ENCODE measurements at regions not wholly inside any gene's neighbourhood (a gene's known extent, or its start where the extent isn't known, plus 50 kb on each side); places are given as distances from the start of the nearest gene placed in this dataset.

DNA sequence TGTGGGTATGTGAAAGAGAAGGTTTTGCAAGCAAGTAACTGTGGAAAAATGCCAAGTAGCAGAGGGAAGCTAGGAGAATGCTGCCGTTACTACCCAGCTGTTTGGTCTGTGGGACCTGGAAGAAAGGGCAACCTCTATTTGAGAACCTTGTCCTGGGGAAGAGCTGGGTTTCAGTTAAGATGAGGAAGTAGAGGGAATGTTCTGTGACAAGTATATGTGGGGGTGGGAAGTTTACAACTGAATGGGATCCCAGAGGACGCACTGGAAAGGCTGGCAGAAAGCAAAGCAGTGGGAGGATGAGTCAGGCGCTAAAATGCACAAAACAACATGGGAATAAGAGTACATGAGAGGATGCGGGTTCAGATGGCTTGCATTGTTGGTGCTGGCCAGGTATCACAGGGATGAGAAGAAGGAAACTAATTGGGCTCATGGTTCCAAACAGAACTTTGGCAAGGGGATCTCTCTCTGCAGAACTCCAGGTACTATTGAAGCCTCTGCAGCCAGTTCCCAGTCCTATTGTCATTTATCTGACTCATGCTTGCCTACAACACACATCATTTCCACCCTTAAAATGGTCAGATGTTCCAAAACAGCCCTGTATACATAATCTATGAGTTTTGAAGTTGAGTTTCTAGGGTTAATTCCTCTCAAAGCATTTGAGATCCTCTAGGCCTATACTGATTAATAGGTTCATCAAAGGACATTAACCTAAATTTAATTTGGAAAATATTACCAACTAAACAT lies 88.5 kb upstream of the VAV3 start:
- TF ChIP-seq POLR2A (IDR thresholded peaks at IDR 0.05; ENCODE audit: extremely low read depth, insufficient read length) = no peak
- TF ChIP-seq, protein P1, sequence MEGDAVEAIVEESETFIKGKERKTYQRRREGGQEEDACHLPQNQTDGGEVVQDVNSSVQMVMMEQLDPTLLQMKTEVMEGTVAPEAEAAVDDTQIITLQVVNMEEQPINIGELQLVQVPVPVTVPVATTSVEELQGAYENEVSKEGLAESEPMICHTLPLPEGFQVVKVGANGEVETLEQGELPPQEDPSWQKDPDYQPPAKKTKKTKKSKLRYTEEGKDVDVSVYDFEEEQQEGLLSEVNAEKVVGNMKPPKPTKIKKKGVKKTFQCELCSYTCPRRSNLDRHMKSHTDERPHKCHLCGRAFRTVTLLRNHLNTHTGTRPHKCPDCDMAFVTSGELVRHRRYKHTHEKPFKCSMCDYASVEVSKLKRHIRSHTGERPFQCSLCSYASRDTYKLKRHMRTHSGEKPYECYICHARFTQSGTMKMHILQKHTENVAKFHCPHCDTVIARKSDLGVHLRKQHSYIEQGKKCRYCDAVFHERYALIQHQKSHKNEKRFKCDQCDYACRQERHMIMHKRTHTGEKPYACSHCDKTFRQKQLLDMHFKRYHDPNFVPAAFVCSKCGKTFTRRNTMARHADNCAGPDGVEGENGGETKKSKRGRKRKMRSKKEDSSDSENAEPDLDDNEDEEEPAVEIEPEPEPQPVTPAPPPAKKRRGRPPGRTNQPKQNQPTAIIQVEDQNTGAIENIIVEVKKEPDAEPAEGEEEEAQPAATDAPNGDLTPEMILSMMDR (IDR thresholded peaks at IDR 0.05; ENCODE audit: low read depth, low read length) = no peak
- TF ChIP-seq, protein P2, sequence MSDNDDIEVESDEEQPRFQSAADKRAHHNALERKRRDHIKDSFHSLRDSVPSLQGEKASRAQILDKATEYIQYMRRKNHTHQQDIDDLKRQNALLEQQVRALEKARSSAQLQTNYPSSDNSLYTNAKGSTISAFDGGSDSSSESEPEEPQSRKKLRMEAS (IDR thresholded peaks at IDR 0.05; ENCODE audit: low read depth, low read length) = no peak
- TF ChIP-seq MYC (IDR thresholded peaks at IDR 0.05; ENCODE audit: low read depth, low read length) = no peak
